NOMO-1 treated with dmso at 0.1 percent for 144 hours (cell line): ENCODE measurements at regions not wholly inside any gene's neighbourhood (a gene's known extent, or its start where the extent isn't known, plus 50 kb on each side); places are given as distances from the start of the nearest gene placed in this dataset.

Experiments used
- DNase-seq: peaks from one replicate; lab custom pipeline; 2025; ENCODE audit not compliant: unreplicated experiment; lab: John Stamatoyannopoulos, UW

GRCh38 chr2:217489145-217489960 is 513.4 kb downstream of the TNS1 start:
- DNase-seq, result no peak

GRCh38 chr2:217484046-217484445 is 518.7 kb downstream of the TNS1 start:
- no peak for DNase-seq

- no peak for DNase-seq
Measured at GRCh38 chr2:217482056-217482710, 520.6 kb downstream of the TNS1 start.

GRCh38 chr2:217481577-217481976 is 521.2 kb downstream of the TNS1 start:
- DNase-seq, result no peak

GRCh38 chr2:217479566-217479965 is 523.2 kb downstream of the TNS1 start:
- no peak for DNase-seq

- DNase-seq, result no peak
Measured at GRCh38 chr2:217478831-217479455, 523.9 kb downstream of the TNS1 start.

- DNase-seq, result no peak
Measured at GRCh38 chr2:217477583-217477982, 525.2 kb downstream of the TNS1 start.

GRCh38 chr2:217475791-217476190 is 527.0 kb downstream of the TNS1 start:
- DNase-seq, result no peak

GRCh38 chr2:217475101-217475500 is 527.7 kb downstream of the TNS1 start:
- no peak for DNase-seq

GRCh38 chr2:217471319-217471718 is 531.5 kb downstream of the TNS1 start:
- no peak for DNase-seq

GRCh38 chr2:217469203-217469810 is 533.5 kb downstream of the TNS1 start:
- DNase-seq, result no peak

GRCh38 chr2:217468042-217468830 is 534.6 kb downstream of the TNS1 start:
- no peak for DNase-seq

- DNase-seq, result no peak
Measured at GRCh38 chr2:217467331-217467730, 535.5 kb downstream of the TNS1 start.

- no peak for DNase-seq
Measured at GRCh38 chr2:217466805-217467204, 536.0 kb downstream of the TNS1 start.

- no peak for DNase-seq
Measured at GRCh38 chr2:217466104-217466503, 536.7 kb downstream of the TNS1 start.

- DNase-seq, result no peak
Measured at GRCh38 chr2:217465100-217465499, 537.7 kb downstream of the TNS1 start.

- DNase-seq, result no peak
Measured at GRCh38 chr2:217463402-217464075, 539.3 kb downstream of the TNS1 start.

- DNase-seq, result no peak
Measured at GRCh38 chr2:217462121-217462520, 540.7 kb downstream of the TNS1 start.

GRCh38 chr2:217461674-217462073 is 541.1 kb downstream of the TNS1 start:
- no peak for DNase-seq

- no peak for DNase-seq
Measured at GRCh38 chr2:217459680-217460405, 543.0 kb downstream of the TNS1 start.
